SJSA1 (cell line): ENCODE measurements at regions not wholly inside any gene's neighbourhood (a gene's known extent, or its start where the extent isn't known, plus 50 kb on each side); places are given as distances from the start of the nearest gene placed in this dataset.
A peak's percentile ranks its signal among the peaks of the same experiment; 100 is the strongest.

Source experiments
- DNase-seq, 2 experiments: peaks; one replicate each; pipeline ENCODE4 v3.0.0-alpha.2; 2015 to 2020; ENCODE audit warnings: low spot score in 2 of 2, low read depth in 1 of 2
- H3K27ac ChIP-seq: fragments of 250-450 bp; sonication (Bioruptor Pico); 2 replicates; pipeline ENCODE4 v1.5.1; 2020; ENCODE audit warnings: mild to moderate bottlenecking, moderate library complexity
- H3K27me3 ChIP-seq: fragments of 250-450 bp; sonication (Bioruptor Pico); replicated peaks from 2 replicates; pipeline ENCODE4 v1.5.1; 2020; ENCODE audit warnings: mild to moderate bottlenecking, moderate library complexity
- H3K36me3 ChIP-seq: fragments of 250-450 bp; sonication (Bioruptor Pico); 2 replicates; pipeline ENCODE4 v1.5.1; 2020; ENCODE audit warnings: mild to moderate bottlenecking
- H3K4me1 ChIP-seq: fragments of 250-450 bp; sonication (Bioruptor Pico); replicated peaks from 2 replicates; pipeline ENCODE4 v1.6.1; 2021; ENCODE audit warnings: mild to moderate bottlenecking
- H3K4me3 ChIP-seq: fragments of 250-450 bp; sonication (Bioruptor Pico); 2 replicates; pipeline ENCODE4 v1.5.1; 2020; ENCODE audit warnings: mild to moderate bottlenecking
- H3K9me3 ChIP-seq: fragments of 250-450 bp; sonication (Bioruptor Pico); replicated peaks from 2 replicates; pipeline ENCODE4 v1.5.1; 2020; ENCODE audit warnings: mild to moderate bottlenecking

GRCh38 chr4:182062458-182062857 lies 180.7 kb upstream of the TENM3 start:
- no peaks in the 10 kb centered on the region for H3K9me3 ChIP-seq
- no peaks in the 10 kb centered on the region for H3K36me3 ChIP-seq
- no peak for DNase-seq
- H3K27ac ChIP-seq: peak overlapping the region; percentile 70
- H3K4me1 ChIP-seq: peaks cover 19% of the 10 kb centered on the region
- no peaks in the 10 kb centered on the region for H3K27me3 ChIP-seq
- no peak overlapping the region for H3K4me3 ChIP-seq

GRCh38 chr4:182062936-182063335 lies 180.3 kb upstream of the TENM3 start:
- Histone ChIP-seq H3K27me3 (no peaks in the 10 kb centered on the region), H3K9me3 (no peaks in the 10 kb centered on the region), H3K36me3 (no peaks in the 10 kb centered on the region), H3K4me3 (no peak overlapping the region), H3K4me1 (peaks cover 19% of the 10 kb centered on the region), H3K27ac (peak overlapping the region; percentile 70)
- peak in 1 of 2 experiments; percentile 65 for DNase-seq

DNA sequence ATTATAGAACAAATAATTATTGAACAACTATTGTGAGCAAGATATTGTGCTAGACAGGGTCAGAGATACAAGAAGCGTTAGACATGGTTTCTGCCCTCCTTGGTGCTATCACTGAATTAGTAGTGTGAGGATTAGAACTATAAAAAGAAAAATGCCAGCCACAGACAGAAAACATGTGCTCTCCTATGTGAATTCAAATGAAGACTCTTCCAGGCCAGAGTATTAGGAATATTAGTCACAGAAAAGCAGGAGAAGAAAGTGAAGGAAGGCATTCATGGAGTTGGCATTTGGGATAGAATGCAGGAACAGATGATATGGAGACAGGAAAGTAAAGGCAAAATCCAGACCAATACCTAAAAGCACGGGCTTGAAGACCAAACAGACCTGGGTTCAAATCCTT lies 179.6 kb upstream of the TENM3 start:
- Histone ChIP-seq H3K27ac (peak overlapping the region; percentile 16; the same call in 1 of the 2 replicates), H3K27me3 (no peaks in the 10 kb centered on the region), H3K9me3 (no peaks in the 10 kb centered on the region), H3K36me3 (no peaks in the 10 kb centered on the region), H3K4me1 (peaks cover 19% of the 10 kb centered on the region), H3K4me3 (no peak overlapping the region)
- DNase-seq: no peak

- no peak overlapping the region for H3K27ac ChIP-seq
- no peak for DNase-seq
- no peaks in the 10 kb centered on the region for H3K36me3 ChIP-seq
- H3K4me1 ChIP-seq: peaks cover 19% of the 10 kb centered on the region
- no peak overlapping the region for H3K4me3 ChIP-seq
- H3K27me3 ChIP-seq: no peaks in the 10 kb centered on the region
- H3K9me3 ChIP-seq: no peaks in the 10 kb centered on the region
Measured at GRCh38 chr4:182065255-182065654, 177.9 kb upstream of the TENM3 start.

DNA sequence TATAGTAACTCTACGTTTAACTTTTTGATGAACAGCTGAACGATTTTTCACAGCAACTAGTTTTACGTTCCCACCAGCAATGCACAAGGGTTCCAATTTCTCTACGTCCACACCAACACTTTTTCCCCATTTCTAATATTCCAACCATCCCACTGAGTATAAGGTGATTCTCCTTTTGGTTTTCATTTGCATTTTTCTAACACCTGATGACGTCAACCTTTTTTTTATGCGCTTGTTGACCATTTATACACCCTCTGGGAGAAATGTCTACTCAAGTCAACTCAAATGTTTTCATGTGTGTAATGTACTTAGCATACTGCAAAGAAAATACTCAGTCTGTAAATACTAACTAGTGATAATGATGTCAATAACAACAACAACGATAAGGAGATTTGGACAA lies 177.2 kb upstream of the TENM3 start:
- no peak for DNase-seq
- peaks cover 19% of the 10 kb centered on the region for H3K4me1 ChIP-seq
- no peaks in the 10 kb centered on the region for H3K36me3 ChIP-seq
- H3K9me3 ChIP-seq: no peaks in the 10 kb centered on the region
- no peak overlapping the region for H3K27ac ChIP-seq
- H3K4me3 ChIP-seq: no peak overlapping the region
- no peaks in the 10 kb centered on the region for H3K27me3 ChIP-seq

DNA sequence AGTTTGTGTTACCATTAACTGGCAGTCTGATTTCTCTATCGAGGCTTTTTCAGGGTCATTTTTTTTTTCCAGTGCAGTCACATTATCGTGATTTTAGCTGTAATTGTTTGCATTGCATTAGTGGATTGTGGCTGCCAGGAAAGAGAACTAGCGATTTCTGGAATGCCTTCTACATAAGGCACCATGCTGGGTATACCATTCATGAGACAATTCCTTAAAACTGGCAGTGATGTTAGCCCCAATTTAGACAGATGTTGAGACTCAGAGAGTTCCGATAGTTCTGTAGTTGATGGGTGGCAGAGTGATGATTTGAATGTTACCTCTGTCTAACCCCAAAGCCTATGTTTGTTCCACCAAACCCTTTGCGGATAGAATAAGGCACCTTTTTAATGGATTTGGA lies 175.4 kb upstream of the TENM3 start:
- H3K36me3 ChIP-seq: no peaks in the 10 kb centered on the region; the same call in 1 of the 2 replicates
- no peaks in the 10 kb centered on the region for H3K27me3 ChIP-seq
- DNase-seq: no peak
- H3K4me3 ChIP-seq: no peak overlapping the region
- peaks cover 9% of the 10 kb centered on the region for H3K4me1 ChIP-seq
- H3K9me3 ChIP-seq: peaks cover 10% of the 10 kb centered on the region; the same call in 1 of the 2 replicates
- H3K27ac ChIP-seq: no peak overlapping the region

- Histone ChIP-seq H3K27me3 (no peaks in the 10 kb centered on the region), H3K9me3 (peaks cover 17% of the 10 kb centered on the region; the same call in 1 of the 2 replicates), H3K36me3 (no peaks in the 10 kb centered on the region; the same call in 1 of the 2 replicates), H3K4me1 (no peaks in the 10 kb centered on the region; the same call in 1 of the 2 replicates), H3K27ac (no peak overlapping the region), H3K4me3 (no peak overlapping the region)
- DNase-seq: no peak
Measured at GRCh38 chr4:182068920-182069319, 174.3 kb upstream of the TENM3 start.

DNA sequence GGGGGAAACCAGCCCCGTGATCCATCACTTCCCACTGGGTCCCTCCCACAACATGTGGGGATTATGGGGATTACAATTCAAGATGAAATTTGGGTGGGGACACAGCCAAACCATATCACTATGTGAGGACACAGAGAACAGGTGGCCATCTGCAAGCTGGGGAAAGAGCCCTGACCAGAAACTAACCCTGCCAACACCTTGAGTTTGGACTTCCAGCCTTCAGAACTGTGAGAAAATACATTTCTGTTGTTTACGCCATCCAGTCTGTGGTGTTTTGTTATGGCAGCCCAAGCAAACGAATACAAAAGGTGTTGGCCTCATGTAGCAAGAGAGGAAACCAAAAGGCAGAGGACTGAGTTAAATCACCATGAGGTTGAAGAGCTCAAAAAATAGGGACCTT lies 169.9 kb upstream of the TENM3 start:
- H3K9me3 ChIP-seq: peaks cover 17% of the 10 kb centered on the region; the same call in 1 of the 2 replicates
- no peaks in the 10 kb centered on the region for H3K4me1 ChIP-seq
- no peaks in the 10 kb centered on the region for H3K27me3 ChIP-seq
- DNase-seq: no peak
- no peak overlapping the region for H3K27ac ChIP-seq
- H3K4me3 ChIP-seq: no peak overlapping the region
- no peaks in the 10 kb centered on the region; the same call in 1 of the 2 replicates for H3K36me3 ChIP-seq

DNA sequence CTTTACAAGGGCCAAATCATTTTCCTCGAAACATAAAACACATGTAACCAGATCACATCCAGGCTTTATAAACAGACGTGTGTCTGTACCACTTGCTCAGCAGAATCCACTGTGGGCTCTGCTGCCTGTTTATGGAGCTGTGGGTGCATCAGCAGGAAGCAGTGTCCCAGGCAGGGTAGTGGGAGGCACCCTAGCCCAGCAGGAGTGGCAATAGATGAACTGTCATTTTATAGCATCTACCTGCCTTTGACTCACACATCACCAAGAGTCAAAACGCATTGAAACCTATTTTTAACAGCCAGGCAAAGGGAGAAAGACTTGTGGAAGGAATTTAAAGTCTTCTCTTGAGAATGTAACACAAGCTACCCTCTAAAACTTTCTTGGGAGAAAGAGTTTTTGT lies 169.1 kb upstream of the TENM3 start:
- Histone ChIP-seq H3K9me3 (peaks cover 17% of the 10 kb centered on the region; the same call in 1 of the 2 replicates), H3K27ac (no peak overlapping the region), H3K36me3 (no peaks in the 10 kb centered on the region; the same call in 1 of the 2 replicates), H3K4me3 (no peak overlapping the region), H3K27me3 (no peaks in the 10 kb centered on the region), H3K4me1 (no peaks in the 10 kb centered on the region)
- DNase-seq: no peak

DNA sequence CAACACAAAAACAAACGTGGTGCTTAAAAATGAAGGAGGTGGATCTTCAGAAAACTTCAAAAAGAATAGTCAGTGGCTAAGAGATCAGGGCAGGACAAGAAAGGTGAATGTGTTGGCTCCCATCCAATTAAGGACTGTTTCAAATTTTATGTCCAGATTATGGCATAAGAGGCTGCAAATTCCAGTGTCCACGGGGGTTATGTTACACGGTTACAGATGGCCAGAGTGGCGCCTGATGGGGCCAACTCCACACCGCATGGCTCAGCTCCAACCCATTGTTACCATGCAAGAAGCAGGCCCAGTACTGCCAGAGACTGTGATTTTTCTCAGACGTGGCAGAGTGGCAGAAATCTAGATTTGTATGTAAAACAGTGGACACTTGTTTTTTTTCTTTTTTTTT lies 168.4 kb upstream of the TENM3 start:
- Histone ChIP-seq H3K27me3 (no peaks in the 10 kb centered on the region), H3K4me1 (no peaks in the 10 kb centered on the region), H3K36me3 (no peaks in the 10 kb centered on the region; the same call in 1 of the 2 replicates), H3K27ac (no peak overlapping the region), H3K4me3 (no peak overlapping the region), H3K9me3 (peaks cover 17% of the 10 kb centered on the region; the same call in 1 of the 2 replicates)
- DNase-seq: no peak

DNA sequence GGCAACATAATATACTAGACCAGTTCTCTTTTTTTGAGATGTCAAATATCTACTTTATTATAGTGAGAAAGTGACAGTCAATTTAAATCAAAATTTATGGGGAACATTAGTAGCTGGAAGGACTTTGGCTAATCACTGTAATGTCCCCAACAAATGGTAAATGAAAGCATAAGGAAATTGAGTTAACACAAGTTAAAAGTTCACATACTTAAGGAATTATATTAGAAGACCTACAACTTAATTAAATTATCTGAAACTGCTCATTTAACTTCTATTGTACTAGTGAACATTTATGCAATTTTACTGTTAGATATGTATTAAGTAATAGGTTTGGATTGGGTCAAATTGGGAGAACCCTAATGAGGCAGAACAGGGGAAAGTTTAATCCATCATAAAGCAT lies 160.3 kb upstream of the TENM3 start:
- no peak for DNase-seq
- peaks cover 20% of the 10 kb centered on the region for H3K4me1 ChIP-seq
- no peaks in the 10 kb centered on the region for H3K27me3 ChIP-seq
- no peak overlapping the region for H3K4me3 ChIP-seq
- no peaks in the 10 kb centered on the region for H3K9me3 ChIP-seq
- no peaks in the 10 kb centered on the region for H3K36me3 ChIP-seq
- H3K27ac ChIP-seq: no peak overlapping the region

GRCh38 chr4:182083671-182084410 lies 159.4 kb upstream of the TENM3 start:
- peaks cover 20% of the 10 kb centered on the region for H3K4me1 ChIP-seq
- peak overlapping the region; percentile 12; the same call in 1 of the 2 replicates for H3K4me3 ChIP-seq
- H3K36me3 ChIP-seq: no peaks in the 10 kb centered on the region
- no peaks in the 10 kb centered on the region for H3K27me3 ChIP-seq
- no peak for DNase-seq
- peak overlapping the region; percentile 68 for H3K27ac ChIP-seq
- H3K9me3 ChIP-seq: no peaks in the 10 kb centered on the region

- peak overlapping the region; percentile 12 for H3K4me3 ChIP-seq
- no peaks in the 10 kb centered on the region for H3K27me3 ChIP-seq
- H3K27ac ChIP-seq: peak overlapping the region; percentile 68
- H3K9me3 ChIP-seq: no peaks in the 10 kb centered on the region
- peaks cover 20% of the 10 kb centered on the region for H3K4me1 ChIP-seq
- DNase-seq: peak in 1 of 2 experiments; percentile 61
- no peaks in the 10 kb centered on the region for H3K36me3 ChIP-seq
Measured at GRCh38 chr4:182085051-182085480, 158.1 kb upstream of the TENM3 start.

DNA sequence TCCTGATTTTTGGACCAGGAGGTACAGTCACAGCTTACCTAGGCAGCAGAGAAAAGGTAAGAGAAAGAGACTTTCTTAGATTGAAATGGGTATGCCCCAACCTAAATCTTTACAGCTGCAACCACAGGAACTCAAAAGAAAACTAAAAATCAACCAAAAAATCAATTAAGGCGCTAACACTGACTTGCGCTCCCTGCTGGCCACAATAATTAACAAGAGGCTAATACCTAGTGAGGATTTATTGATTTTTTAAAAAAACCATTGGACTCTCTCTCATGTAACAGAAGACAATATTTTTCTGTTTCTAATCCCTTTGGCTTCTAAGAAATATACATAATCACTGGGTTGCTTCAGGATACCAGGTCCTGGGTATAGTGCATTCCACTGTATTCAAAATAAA lies 153.9 kb upstream of the TENM3 start:
- H3K9me3 ChIP-seq: no peaks in the 10 kb centered on the region
- DNase-seq: no peak
- H3K27me3 ChIP-seq: no peaks in the 10 kb centered on the region
- no peak overlapping the region for H3K27ac ChIP-seq
- H3K4me3 ChIP-seq: no peak overlapping the region
- peaks cover 28% of the 10 kb centered on the region for H3K4me1 ChIP-seq
- no peaks in the 10 kb centered on the region for H3K36me3 ChIP-seq
